ENCODE measurements at regions not wholly inside any gene's neighbourhood (a gene's known extent, or its start where the extent isn't known, plus 50 kb on each side); places are given as distances from the start of the nearest gene placed in this dataset.
"Not testable (repeated sequence)": the region's sequence is repeated elsewhere in the genome, so short reads cannot be mapped to it uniquely, and the experiment has no call there.

DNA sequence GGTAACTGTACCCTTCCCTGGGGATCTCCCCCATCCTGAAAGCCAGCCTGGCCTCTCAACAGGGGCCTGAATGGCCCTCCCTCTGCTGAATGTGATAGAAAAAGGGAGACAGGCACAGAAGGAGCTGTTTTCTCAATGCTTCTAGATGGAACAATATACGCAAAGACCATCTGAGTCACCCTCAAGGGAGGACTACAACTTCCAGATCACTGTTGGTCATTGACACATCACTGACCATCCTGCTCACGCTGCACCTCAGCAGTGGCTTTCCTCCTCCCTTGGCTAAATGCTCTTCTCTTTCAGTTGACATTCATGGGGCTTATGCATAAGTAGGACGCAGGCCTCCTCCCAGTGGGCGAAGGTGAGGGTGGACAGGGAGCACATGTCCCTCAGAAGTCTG lies 112.2 kb upstream of the SHB start:
- no peak for DNase-seq

- no peak for DNase-seq
Observed at GRCh38 chr9:38180656-38181055, 111.6 kb upstream of the SHB start.

GRCh38 chr9:38179965-38180364 lies 110.9 kb upstream of the SHB start:
- DNase-seq: no peak

DNA sequence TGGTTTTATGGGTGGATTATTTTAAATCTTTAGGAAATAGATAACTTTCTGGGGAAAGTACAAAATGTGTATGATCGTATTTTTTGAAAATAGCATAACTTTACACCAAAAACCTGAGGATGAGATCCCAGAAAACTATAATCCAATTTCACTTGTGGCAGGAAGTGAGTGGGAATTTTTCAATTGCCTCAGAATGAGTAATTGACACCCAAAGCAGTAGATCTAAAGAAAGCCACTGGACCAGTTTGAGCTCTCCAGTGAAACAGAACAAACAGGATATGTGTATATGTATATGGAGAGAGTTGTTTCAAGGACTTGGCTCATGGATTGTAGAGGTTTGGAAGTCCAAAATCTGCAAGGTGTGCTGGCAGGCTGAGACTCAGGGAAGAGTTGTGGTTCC lies 109.2 kb upstream of the SHB start:
- no peak for DNase-seq

GRCh38 chr9:38177680-38178079 lies 108.7 kb upstream of the SHB start:
- DNase-seq: no peak

DNA sequence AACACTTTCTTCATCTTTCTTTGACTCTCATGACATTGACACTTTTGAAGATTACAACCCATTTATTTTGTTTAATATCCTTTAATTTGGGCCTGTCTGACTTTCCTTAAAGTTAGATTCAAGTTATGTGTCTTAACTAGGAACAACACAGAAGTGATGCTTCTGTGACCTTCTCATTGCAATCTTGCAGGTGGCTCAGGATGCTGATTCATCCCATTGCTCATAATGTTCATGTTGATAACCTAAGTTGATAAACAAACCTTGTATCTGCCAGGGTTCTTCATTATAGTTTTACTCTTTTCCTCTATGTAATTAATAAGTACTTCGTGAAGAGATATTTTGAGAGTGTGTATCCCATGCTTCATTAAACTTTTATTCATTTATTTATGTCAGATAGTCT lies 107.2 kb upstream of the SHB start:
- DNase-seq: no peak

GRCh38 chr9:38175423-38175822 lies 106.4 kb upstream of the SHB start:
- no peak for DNase-seq

DNA sequence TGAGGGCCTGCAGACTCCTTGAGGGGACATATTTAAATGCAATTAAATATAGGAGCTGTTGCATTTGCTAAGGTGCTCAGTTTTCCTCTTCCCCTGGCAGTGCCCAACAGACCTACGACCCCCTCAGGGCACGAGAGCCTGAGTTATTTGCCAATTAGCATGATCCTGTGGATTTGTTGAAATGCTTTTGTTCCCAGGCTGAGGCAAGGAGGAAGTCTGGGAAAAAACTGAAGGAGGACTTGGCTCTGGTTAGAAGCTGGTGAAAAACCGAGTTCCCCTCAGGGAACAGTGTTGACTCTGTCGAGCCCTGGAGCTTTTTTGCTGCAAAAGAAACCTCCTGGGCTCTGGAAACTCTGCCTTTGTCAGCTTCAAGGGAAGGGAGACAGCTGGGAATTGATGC lies 103.6 kb upstream of the SHB start:
- no peak for DNase-seq

DNA sequence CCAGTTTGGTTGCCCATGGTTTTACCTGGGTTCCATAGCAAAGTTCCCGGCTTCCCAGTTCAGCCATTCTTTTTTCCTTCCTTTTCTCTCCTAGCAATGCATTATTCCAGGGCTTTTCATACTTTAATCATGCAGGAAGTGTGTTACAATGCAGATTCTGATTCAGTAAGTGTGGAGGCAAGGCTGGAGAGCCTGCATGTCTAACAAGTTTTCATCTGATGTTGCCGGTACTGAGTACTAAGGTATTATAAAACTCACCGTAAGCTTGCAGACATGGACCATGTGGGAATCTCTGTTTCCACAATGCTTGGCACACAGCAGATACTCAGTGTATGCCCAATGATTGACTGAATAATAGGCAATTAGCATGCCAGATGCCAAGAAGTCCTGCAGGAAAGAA lies 102.9 kb upstream of the SHB start:
- DNase-seq: no peak

DNA sequence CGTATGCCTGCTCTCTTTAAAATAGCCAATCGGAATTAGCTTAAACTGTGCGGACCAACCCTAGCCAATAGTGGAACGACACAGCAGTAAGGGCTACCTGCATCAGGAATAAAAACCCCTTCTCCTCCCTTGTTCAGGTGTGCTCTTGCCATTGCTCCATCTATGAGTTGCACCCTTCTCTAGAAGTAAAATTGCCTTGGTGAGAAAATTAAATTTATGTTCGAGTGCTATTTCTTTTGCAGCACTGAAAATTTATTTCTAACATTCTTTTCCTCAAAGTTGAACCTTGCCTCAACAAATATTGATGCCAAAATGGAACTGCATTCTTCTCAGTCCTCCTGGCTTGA lies 102.5 kb upstream of the SHB start:
- DNase-seq: no peak

DNA sequence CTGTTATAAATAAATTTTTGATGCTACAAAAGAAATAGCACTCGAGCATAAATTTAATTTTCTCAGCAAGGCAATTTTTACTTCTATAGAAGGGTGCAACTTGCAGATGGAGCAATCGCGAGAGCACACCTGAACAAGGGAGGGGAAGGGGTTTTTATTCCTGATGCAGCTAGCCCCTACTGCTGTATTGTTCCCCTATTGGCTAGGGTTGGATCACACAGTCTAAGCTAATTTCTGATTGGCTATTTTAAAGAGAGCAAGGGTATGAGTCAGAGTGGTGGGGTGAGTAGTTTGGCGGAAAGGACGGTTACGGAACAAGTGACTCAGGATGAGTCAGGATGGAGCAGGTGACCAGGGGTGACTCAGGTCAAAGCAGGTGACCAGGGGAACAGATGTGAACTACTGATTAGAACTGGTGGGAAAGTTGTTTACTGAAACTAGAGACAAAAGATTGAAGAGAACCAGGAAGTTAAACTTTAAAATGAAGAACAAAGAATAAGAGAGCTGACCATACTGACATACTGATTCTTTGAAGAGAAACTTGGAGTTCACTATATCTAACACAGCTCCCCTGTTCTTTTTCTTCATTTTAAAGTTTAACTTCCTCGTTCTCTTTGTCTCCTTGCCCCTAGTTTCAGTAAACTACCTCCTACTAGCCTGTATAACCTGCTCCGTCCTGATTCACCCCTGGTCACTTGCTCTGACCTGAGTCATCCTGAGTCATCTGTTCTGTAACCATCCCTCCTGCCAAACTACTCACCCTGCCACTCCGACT lies 101.9 kb upstream of the SHB start:
- not testable (repeated sequence) for DNase-seq

GRCh38 chr9:38170155-38170554 lies 101.1 kb upstream of the SHB start:
- DNase-seq: not testable (repeated sequence)

GRCh38 chr9:38166501-38166900 lies 97.5 kb upstream of the SHB start:
- no peak for DNase-seq

GRCh38 chr9:38164659-38165221 lies 95.7 kb upstream of the SHB start:
- DNase-seq: no peak

DNA sequence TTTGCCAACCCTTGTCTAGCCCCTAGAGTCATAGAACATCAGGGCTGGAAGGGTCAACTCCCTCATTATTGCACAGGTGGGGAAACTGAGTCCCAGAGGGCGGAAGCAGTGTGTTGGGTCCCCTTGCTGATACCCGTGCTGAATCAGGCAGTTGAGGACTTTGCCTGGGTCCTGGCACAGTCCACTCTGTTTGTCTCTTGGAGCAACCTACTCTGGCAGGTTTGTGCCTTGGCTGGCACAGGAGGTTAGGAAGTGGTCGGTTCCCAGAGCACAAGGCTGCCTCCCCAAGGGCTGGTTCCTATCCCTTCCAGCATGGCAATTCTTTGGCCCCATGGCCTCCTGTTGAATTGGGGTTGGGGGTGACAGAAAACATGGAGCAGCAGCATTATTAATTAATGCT lies 94.5 kb upstream of the SHB start:
- DNase-seq: no peak

- no peak for DNase-seq
Observed at GRCh38 chr9:38162332-38163211, 93.5 kb upstream of the SHB start.

GRCh38 chr9:38160613-38161215 lies 91.7 kb upstream of the SHB start:
- peak; percentile 71 for DNase-seq

DNA sequence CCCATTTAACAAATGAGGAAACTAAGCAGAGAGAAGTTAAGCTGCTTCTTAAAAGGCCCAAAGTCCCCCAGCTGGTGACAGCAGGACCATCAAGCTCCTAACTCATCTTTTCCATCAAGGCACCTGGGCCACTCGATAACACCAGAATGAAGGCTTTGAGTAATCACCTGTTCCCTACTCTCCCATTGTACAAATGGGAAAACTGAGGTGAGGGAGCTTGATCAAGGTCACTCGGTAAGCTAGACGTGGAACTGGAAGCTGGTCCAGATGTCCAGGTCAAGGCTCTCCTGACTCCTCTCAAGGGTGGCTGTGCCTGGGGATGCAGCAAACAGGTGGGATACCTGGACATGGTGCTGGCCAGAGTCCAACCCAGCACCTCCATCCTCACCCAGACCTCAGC lies 90.6 kb upstream of the SHB start:
- no peak for DNase-seq

GRCh38 chr9:38158628-38159027 lies 89.6 kb upstream of the SHB start:
- DNase-seq: no peak

DNA sequence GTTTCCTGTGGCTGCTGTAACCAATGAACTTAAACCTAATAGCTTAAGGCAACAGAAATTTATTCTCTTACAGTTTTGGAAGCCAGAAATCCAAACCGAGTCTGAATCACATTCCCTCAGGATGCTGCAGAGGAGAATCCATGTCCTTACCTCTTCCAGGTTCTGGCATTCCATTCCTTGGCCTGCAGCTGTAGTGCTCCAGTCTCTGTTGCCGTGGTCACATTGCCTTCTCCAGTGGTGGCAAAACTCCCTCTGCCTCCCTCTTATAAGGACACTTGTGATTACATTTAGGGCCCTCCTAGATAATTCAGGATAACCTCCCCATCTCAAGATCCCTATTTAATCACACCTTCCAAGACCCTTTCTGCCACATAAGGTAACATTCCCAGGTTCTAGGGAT lies 88.7 kb upstream of the SHB start:
- DNase-seq: no peak

DNA sequence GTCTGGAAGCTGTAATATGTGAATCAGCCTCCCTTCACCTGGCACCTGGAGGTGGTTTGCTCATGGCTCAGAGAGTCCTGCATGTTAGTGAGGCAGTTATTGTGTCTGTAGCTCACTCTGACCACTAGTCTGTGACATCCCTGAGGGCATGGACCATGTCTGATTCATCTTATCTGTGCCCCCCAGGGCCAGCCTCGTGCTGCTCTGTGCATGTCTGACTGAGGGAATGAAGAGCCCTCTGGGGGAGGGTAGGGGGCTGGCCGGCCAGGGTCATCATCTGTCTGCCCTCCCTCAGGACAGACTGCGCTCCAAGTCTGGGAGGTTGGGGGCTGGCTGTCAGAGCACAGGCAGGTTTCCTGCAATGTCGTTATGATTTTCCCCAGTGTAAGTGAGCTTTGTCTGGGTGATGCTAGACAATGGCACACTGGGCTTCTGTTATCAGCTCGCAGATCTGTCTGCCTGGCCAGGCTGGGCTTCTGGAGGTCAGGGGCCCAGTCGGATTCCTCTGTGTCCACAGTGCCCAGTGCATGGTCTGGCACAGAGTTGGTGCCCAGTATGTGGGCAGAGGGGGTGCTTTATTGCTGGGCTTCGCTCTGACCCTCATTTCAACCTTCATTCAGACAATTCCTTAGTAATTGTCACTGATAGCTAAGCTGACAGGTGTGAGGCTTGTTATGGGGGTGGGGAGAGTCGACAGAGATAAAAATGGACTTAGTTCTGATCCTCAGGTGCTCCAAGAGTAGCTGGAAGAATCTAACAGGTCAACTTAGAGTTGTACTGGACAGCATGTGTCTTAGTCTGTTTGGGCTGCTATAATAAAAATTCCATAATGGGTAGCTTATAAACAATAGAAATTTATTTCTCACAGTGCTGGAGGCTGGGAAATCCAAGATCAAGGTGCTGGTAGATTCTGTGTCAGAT lies 85.7 kb upstream of the SHB start:
- DNase-seq: no peak

DNA sequence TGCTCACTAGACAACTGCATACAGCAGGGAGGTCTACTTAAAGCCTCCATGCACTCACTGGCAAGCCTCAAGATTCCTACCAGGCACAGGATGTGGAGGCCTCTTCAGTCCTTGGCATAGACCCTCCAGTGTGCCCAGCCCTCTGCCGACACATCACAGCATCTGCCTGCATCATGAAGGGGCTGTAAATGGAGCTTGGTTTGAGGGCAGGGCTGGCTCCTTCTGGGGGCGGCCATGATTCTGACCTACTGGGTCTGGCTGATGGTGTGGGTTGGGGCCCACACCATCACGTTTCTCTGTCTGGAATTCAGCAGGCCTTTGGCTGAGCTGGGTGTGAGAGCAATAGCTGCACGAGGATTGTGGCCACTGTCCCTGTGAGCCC lies 84.9 kb upstream of the SHB start:
- DNase-seq: no peak

Data from RPMI8226 (cell line).